HG03108 (cell line): ENCODE measurements at regions not wholly inside any gene's neighbourhood (a gene's known extent, or its start where the extent isn't known, plus 50 kb on each side); places are given as distances from the start of the nearest gene placed in this dataset.

Source experiments
- ATAC-seq: cut with Tn5 transposase; IDR thresholded peaks from one replicate; pipeline ENCODE4 v1.9.1; 2021; ENCODE audit warnings: moderate library complexity; ENCODE audit not compliant: unreplicated experiment

- no peak for ATAC-seq
Measured at GRCh38 chr10:78426181-78426580, 392.5 kb downstream of the RPS24 start.

GRCh38 chr10:78427497-78428031, 393.9 kb downstream of the RPS24 start:
- no peak for ATAC-seq

GRCh38 chr10:78428579-78428978, 394.9 kb downstream of the RPS24 start:
- ATAC-seq = no peak

GRCh38 chr10:78429984-78430383, 396.3 kb downstream of the RPS24 start:
- no peak for ATAC-seq

- no peak for ATAC-seq
Measured at GRCh38 chr10:78432583-78432982, 398.9 kb downstream of the RPS24 start.

GRCh38 chr10:78433076-78433595, 399.5 kb downstream of the RPS24 start:
- ATAC-seq = no peak

GRCh38 chr10:78433766-78434535, 400.3 kb downstream of the RPS24 start:
- no peak for ATAC-seq

- no peak for ATAC-seq
Measured at GRCh38 chr10:78434886-78435285, 401.2 kb downstream of the RPS24 start.

GRCh38 chr10:78435484-78436221, 402.0 kb downstream of the RPS24 start:
- ATAC-seq = no peak

GRCh38 chr10:78436222-78436573, 402.5 kb downstream of the RPS24 start:
- no peak for ATAC-seq

GRCh38 chr10:78436706-78437406, 403.2 kb downstream of the RPS24 start:
- no peak for ATAC-seq

GRCh38 chr10:78437407-78437768, 403.7 kb downstream of the RPS24 start:
- no peak for ATAC-seq

- ATAC-seq = no peak
Measured at GRCh38 chr10:78437998-78438906, 404.6 kb downstream of the RPS24 start.

GRCh38 chr10:78438907-78439809, 405.5 kb downstream of the RPS24 start:
- ATAC-seq = no peak

- ATAC-seq = no peak
Measured at GRCh38 chr10:78441010-78441409, 407.3 kb downstream of the RPS24 start.

- ATAC-seq = no peak
Measured at GRCh38 chr10:78441694-78442093, 408.0 kb downstream of the RPS24 start.

GRCh38 chr10:78442836-78443550, 409.3 kb downstream of the RPS24 start:
- ATAC-seq = no peak

- ATAC-seq = no peak
Measured at GRCh38 chr10:78443900-78444571, 410.4 kb downstream of the RPS24 start.
